GM12874 (cell line): ENCODE measurements at regions not wholly inside any gene's neighbourhood (a gene's known extent, or its start where the extent isn't known, plus 50 kb on each side); places are given as distances from the start of the nearest gene placed in this dataset.

ENCODE experiments used
- TF ChIP-seq, protein P1 (sequence below): IDR thresholded peaks from 2 replicates; pipeline ENCODE4 v1.5.1; 2011; ENCODE audit warnings: low read depth, mild to moderate bottlenecking, control low read depth, low read length, moderate library complexity; ENCODE audit not compliant: insufficient read depth

DNA sequence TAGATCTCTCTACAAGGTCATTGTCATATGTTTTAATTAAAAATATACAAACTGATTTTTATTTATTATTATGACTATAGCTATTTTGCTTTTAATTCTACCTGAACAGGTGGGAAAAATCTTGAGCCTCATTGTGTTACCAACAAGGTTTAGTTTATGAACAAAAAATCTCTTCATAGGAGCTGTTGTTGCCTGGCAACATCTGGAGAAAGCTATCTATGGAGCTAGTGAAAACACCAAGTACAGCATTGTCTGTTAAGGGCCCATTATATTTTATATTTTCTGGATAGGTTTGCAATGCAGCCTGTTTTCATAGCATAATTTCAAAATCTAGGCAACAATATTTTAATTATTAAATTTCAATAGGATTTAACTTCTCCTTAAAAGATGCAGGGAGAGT is 383.0 kb upstream of the TMEFF2 start:
- TF ChIP-seq, protein P1, sequence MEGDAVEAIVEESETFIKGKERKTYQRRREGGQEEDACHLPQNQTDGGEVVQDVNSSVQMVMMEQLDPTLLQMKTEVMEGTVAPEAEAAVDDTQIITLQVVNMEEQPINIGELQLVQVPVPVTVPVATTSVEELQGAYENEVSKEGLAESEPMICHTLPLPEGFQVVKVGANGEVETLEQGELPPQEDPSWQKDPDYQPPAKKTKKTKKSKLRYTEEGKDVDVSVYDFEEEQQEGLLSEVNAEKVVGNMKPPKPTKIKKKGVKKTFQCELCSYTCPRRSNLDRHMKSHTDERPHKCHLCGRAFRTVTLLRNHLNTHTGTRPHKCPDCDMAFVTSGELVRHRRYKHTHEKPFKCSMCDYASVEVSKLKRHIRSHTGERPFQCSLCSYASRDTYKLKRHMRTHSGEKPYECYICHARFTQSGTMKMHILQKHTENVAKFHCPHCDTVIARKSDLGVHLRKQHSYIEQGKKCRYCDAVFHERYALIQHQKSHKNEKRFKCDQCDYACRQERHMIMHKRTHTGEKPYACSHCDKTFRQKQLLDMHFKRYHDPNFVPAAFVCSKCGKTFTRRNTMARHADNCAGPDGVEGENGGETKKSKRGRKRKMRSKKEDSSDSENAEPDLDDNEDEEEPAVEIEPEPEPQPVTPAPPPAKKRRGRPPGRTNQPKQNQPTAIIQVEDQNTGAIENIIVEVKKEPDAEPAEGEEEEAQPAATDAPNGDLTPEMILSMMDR: no peak

DNA sequence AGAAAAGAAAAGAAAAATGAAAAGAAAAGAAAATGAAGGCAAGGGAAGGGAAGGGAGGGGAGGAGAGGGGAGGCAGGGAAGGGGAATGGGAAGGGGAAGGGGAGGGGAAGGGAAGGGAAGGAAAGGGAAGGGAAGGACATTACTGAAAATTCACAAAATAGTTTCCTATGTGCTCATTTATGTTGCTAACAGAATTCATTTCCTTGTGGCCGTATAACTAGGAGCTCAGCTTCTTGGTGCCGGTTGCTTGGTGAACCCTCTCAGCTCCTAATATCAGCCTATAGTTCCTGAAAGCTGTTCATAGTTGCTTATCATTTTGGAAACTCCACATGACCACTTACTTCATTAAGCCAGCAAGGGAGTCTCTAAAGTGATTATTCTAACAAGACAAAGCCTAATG is 379.8 kb upstream of the TMEFF2 start:
- TF ChIP-seq, protein P1: no peak

DNA sequence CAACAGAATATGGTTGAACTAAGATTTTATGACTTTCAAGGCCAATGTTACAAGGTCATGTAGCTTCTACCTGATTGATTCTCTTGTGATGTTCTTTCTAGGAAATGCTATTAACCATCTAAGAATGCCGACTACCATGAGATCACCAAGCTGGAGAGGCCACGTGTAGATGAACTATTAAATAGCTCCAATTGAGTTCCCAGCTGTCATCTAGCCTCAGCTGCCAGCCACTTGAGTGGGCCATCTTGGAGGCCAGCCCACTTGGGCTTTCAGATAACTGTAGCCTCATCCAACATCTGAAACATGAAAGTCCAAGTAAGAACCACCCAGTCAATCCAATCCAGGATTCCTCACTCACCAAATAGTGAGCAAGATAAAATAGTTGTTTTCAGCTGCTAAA is 376.9 kb upstream of the TMEFF2 start:
- TF ChIP-seq, protein P1: no peak

DNA sequence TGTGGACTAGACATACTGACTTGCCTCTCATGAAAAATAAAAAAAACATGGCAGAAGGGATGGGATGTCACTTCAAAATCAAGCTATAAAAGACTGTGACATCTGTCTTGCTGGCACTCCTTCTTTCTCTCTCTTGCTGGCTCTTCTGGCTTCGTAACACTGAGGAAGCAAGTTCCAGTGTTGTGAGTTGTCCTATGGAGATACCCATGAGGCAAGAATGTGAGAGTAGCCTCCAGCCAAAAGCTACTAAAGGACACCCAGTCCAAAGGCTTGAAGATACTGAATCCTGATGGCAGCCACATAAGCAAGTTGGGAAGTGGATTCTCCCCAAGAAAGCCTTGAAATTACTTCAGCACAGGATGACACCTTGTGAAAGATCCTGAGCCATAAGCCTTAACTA is 376.1 kb upstream of the TMEFF2 start:
- TF ChIP-seq, protein P1: no peak

DNA sequence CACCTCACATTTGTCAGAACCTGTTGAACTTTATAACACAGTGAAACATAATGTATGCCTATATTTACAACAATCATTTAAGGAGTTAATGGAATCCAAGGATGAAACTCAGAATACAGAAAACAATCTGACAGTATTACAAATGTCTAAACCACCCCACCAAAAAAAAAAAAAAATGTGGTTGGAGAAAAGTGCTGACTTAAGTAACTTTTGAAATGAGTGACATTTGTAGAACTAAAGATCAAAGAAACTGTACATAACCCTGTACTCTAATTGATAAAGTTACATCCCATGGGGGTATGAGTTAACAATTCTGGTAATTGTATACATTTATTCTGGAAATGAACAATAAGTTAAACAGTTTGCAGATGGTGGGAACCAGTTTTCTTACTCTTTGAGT is 372.1 kb upstream of the TMEFF2 start:
- TF ChIP-seq, protein P1: no peak

DNA sequence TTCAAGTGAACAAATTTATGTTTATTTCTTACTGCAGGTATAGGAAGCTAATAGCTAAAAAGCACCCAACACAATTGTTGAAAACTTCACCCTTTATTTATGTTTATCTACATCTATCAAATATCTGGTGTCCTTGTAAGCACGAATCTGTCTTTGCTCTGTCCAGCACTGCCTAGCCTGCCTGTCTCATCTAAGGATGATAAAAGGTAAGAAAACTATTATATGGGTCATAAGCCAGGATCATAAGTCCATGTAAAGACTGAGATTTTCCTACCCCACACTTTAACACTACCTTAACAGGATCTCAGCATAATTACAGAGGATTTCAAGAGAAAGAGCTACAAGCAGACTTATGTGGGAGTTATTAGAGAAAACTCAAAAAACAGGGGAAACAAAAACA is 365.6 kb upstream of the TMEFF2 start:
- TF ChIP-seq, protein P1: no peak

DNA sequence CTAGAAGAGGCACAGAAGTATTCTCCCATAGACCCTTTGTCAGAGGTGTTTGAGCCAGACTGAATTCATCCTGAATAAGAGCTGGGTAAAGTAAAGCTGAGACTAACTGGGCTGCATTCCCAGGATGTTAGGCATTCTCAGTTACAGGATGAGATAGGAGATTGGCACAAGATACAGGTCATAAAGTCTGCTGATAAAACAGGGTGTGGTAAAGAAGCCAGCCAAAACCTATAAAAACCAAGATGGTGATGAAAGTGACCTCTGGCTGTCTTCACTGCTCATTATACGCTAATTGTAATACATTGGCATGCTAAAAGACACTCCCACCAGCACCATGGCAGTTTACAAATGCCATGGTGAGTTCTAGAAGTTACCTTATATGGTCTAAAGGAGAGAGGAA is 364.9 kb upstream of the TMEFF2 start:
- TF ChIP-seq, protein P1: no peak

DNA sequence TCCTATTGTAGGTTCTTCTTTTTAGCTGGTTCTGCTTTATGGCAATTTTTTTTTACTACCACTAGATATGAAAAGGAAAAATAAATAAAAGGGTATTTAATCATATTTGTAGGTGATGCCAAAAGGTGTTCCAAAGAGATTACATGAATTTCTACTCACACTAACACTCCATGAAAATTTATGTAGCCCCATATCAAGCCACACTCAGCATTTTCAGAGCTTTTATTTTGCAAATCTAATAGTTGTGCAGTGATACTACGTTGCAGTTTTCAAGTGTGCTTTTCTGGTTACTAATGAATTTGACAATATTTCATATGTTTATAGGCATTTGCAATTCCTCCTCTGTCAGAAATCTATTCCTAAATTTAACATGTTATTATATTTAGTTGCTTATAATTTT is 363.9 kb upstream of the TMEFF2 start:
- TF ChIP-seq, protein P1: no peak
